Activated CD8-positive, alpha-beta T cell treated with anti-CD3 and anti-CD28 coated beads for 36 hours (primary cell): ENCODE measurements at regions not wholly inside any gene's neighbourhood (a gene's known extent, or its start where the extent isn't known, plus 50 kb on each side); places are given as distances from the start of the nearest gene placed in this dataset.

Experiments used
- ATAC-seq: fragments of 200-7000 bp; cut with Tn5 transposase; one replicate; pipeline ENCODE4 v1.10.0; 2021; ENCODE audit warnings: mild to moderate bottlenecking, moderate library complexity
- CTCF ChIA-PET: fragments of 350-600 bp; sonication (Branson Sonifier 250); formaldehyde crosslinking; loops from one replicate; lab custom pipeline; 2021; ENCODE audit warnings: antibody characterized with exemption; lab: Charles Lee
- POLR2A ChIA-PET: fragments of 350-600 bp; sonication (Branson Sonifier 250); formaldehyde crosslinking; loops from one replicate; lab custom pipeline; 2021; ENCODE audit warnings: antibody characterized with exemption; lab: Charles Lee
- DNase-seq: peaks from one replicate; pipeline ENCODE4 v3.0.0-alpha.2; 2020
- H3K27ac Mint-ChIP-seq: one replicate; pipeline ENCODE4 v1.8.0; 2021; ENCODE audit warnings: mild to moderate bottlenecking, mixed read lengths
- H3K27me3 Mint-ChIP-seq: one replicate; pipeline ENCODE4 v1.8.0; 2021; ENCODE audit warnings: mixed read lengths
- H3K36me3 Mint-ChIP-seq: one replicate; pipeline ENCODE4 v1.8.0; 2021; ENCODE audit warnings: low read depth, mixed read lengths
- H3K4me1 Mint-ChIP-seq: one replicate; pipeline ENCODE4 v1.8.0; 2021; ENCODE audit warnings: low read depth, mixed read lengths
- H3K4me3 Mint-ChIP-seq: one replicate; pipeline ENCODE4 v1.8.0; 2021; ENCODE audit warnings: mild to moderate bottlenecking, moderate library complexity, mixed read lengths
- H3K9me3 Mint-ChIP-seq: one replicate; pipeline ENCODE4 v1.8.0; 2021; ENCODE audit warnings: mixed read lengths
- intact Hi-C: fragments of 100-400 bp; cut with micrococcal nuclease; formaldehyde crosslinking; loops from one replicate; pipeline ENCODE4 v1.10.0; 2022
- TF ChIP-seq, protein P1 (sequence below): fragments of 200-600 bp; IDR thresholded peaks from one replicate; pipeline ENCODE4 v1.8.0; 2022; ENCODE audit warnings: antibody characterized with exemption, mild to moderate bottlenecking

GRCh38 chr2:145155196-145155595, 635.3 kb upstream of the ZEB2 start:
- ChIA-PET POLR2A (no interaction called here), CTCF (no interaction called here)
- H3K4me1 Mint-ChIP-seq, result no peaks in the 10 kb centered on the region
- no peak overlapping the region for H3K27ac Mint-ChIP-seq
- H3K27me3 Mint-ChIP-seq, result no peaks in the 10 kb centered on the region
- ATAC-seq, result no peak
- TF ChIP-seq, protein P1, sequence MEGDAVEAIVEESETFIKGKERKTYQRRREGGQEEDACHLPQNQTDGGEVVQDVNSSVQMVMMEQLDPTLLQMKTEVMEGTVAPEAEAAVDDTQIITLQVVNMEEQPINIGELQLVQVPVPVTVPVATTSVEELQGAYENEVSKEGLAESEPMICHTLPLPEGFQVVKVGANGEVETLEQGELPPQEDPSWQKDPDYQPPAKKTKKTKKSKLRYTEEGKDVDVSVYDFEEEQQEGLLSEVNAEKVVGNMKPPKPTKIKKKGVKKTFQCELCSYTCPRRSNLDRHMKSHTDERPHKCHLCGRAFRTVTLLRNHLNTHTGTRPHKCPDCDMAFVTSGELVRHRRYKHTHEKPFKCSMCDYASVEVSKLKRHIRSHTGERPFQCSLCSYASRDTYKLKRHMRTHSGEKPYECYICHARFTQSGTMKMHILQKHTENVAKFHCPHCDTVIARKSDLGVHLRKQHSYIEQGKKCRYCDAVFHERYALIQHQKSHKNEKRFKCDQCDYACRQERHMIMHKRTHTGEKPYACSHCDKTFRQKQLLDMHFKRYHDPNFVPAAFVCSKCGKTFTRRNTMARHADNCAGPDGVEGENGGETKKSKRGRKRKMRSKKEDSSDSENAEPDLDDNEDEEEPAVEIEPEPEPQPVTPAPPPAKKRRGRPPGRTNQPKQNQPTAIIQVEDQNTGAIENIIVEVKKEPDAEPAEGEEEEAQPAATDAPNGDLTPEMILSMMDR, result no peak
- peaks cover 7% of the 10 kb centered on the region for H3K9me3 Mint-ChIP-seq
- no peak overlapping the region for H3K4me3 Mint-ChIP-seq
- no peak for DNase-seq
- intact Hi-C loops, result no loop called here
- H3K36me3 Mint-ChIP-seq, result no peaks in the 10 kb centered on the region

DNA sequence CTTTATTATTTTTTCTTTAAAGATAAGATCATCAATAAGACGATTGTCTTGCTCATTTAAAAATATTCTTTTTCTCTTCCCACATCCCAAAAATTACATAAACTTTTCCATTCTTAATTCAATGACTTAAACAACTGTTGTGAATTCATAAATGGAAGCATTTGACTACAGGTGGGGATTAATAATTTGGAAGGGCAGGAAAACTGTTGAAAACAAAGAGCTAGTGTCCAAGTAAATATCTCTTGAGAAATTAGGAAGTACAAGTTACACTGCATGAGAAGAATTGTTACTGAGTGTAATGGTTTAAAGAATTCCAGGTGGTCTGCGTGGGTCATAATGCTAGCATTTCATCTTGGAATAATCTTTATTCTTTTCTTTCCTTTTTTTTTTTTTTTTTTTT, 634.8 kb upstream of the ZEB2 start:
- ChIA-PET POLR2A (no interaction called here), CTCF (no interaction called here)
- Mint-ChIP-seq H3K36me3 (no peaks in the 10 kb centered on the region), H3K9me3 (peaks cover 7% of the 10 kb centered on the region), H3K27ac (no peak overlapping the region), H3K4me1 (no peaks in the 10 kb centered on the region), H3K4me3 (no peak overlapping the region), H3K27me3 (no peaks in the 10 kb centered on the region)
- intact Hi-C loops, result no loop called here
- no peak for ATAC-seq
- DNase-seq, result no peak
- TF ChIP-seq, protein P1, result no peak

DNA sequence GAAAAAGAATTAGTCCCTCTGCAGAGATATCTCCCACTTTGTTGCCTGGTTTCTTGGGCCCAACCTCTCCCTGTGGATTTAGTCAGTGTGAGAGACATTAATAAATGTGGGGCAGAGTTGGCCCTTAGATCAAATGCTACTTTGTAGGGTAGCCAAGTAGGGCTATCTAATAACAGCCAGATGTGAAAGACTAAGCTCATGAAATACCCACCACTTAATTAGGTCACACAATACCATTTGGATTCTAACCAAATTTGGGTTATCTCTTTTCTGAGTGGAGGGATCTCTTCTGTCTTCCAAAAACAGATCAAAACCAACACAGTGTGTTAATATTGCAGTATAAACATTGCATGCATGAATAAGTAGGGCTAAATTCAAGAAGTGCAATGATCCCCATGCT, 626.8 kb upstream of the ZEB2 start:
- Mint-ChIP-seq H3K9me3 (peaks cover 3% of the 10 kb centered on the region), H3K4me1 (no peaks in the 10 kb centered on the region), H3K27ac (no peak overlapping the region), H3K27me3 (no peaks in the 10 kb centered on the region), H3K36me3 (no peaks in the 10 kb centered on the region), H3K4me3 (no peak overlapping the region)
- DNase-seq (no peak), ATAC-seq (no peak)
- ChIA-PET POLR2A (no interaction called here), CTCF (no interaction called here)
- TF ChIP-seq, protein P1, result no peak
- intact Hi-C loops, result no loop called here

GRCh38 chr2:145144131-145144728, 624.3 kb upstream of the ZEB2 start:
- DNase-seq, result no peak
- no peaks in the 10 kb centered on the region for H3K36me3 Mint-ChIP-seq
- ATAC-seq, result no peak
- TF ChIP-seq, protein P1, result no peak
- H3K9me3 Mint-ChIP-seq, result no peaks in the 10 kb centered on the region
- POLR2A ChIA-PET, result no interaction called here
- intact Hi-C loops, result no loop called here
- H3K27me3 Mint-ChIP-seq, result no peaks in the 10 kb centered on the region
- H3K27ac Mint-ChIP-seq, result no peak overlapping the region
- H3K4me1 Mint-ChIP-seq, result no peaks in the 10 kb centered on the region
- H3K4me3 Mint-ChIP-seq, result no peak overlapping the region
- CTCF ChIA-PET, result no interaction called here

DNA sequence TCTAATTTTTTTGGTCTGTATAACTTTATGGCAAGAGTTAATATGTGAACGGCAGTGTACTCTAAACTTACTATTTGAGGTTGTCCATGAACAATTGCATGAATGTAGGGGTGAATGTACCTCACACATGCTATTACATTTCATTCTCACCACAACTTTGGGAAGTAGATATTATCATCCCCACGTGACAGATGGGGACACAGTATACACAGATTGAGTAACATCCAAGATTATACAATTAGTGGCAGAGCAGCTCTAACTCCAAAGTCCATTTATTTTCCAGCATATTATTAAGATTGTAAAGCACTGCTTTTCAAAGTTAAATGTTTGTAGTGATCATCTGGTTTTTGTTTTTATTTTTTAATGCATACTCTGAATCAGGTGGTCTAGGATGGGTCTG, 622.1 kb upstream of the ZEB2 start:
- H3K9me3 Mint-ChIP-seq, result no peaks in the 10 kb centered on the region
- ChIA-PET CTCF (no interaction called here), POLR2A (no interaction called here)
- no peaks in the 10 kb centered on the region for H3K27me3 Mint-ChIP-seq
- no peaks in the 10 kb centered on the region for H3K36me3 Mint-ChIP-seq
- H3K27ac Mint-ChIP-seq, result no peak overlapping the region
- intact Hi-C loops, result no loop called here
- no peak overlapping the region for H3K4me3 Mint-ChIP-seq
- H3K4me1 Mint-ChIP-seq, result no peaks in the 10 kb centered on the region
- TF ChIP-seq, protein P1, result no peak
- DNase-seq, result no peak
- no peak for ATAC-seq
